Right atrium auricular region (tissue), 2 donors: ENCODE measurements at regions not wholly inside any gene's neighbourhood (a gene's known extent, or its start where the extent isn't known, plus 50 kb on each side); places are given as distances from the start of the nearest gene placed in this dataset.

Experiments used
- DNase-seq: peaks from one replicate; pipeline ENCODE4 v3.0.0-alpha.2; 2019; ENCODE audit warnings: low spot score
- H3K27ac ChIP-seq, 2 donors: fragments of 200-600 bp; sonication (generic); 1 replicate in 1 of 2; 2 replicates in 1 of 2; pipeline ENCODE4 v1.5.1; 2016 to 2019
- H3K27me3 ChIP-seq, 2 donors: fragments of 200-600 bp; sonication (generic); one replicate each; pipeline versions ENCODE4 v1.5.1 to v1.6.0; 2017 to 2019
- H3K36me3 ChIP-seq: fragments of 200-600 bp; sonication (generic); one replicate; pipeline ENCODE4 v1.5.1; 2016
- H3K4me1 ChIP-seq, 2 donors: fragments of 200-600 bp; sonication (generic); one replicate each; pipeline versions ENCODE4 v1.5.1 to v1.6.0; 2017 to 2019
- H3K4me3 ChIP-seq, 2 donors: fragments of 200-600 bp; sonication (generic); 1 replicate in 1 of 2; 2 replicates in 1 of 2; pipeline ENCODE4 v1.5.1; 2017 to 2019; ENCODE audit warnings: mild to moderate bottlenecking in 1 of 2, moderate library complexity in 1 of 2
- H3K9me3 ChIP-seq, 2 donors: fragments of 200-600 bp; sonication (generic); one replicate each; pipeline ENCODE4 v1.5.1; 2019
- CTCF ChIP-seq, 2 donors: fragments of 200-600 bp; sonication (generic); IDR thresholded peaks; one replicate each; pipeline ENCODE4 v1.5.1; 2019; ENCODE audit warnings: antibody characterized with exemption in 2 of 2

GRCh38 chr5:142225141-142225540 lies 99.7 kb downstream of the SPRY4 start:
- Histone ChIP-seq H3K4me3 (no peak overlapping the region), H3K36me3 (no peaks in the 10 kb centered on the region), H3K4me1 (peaks cover 0 to 3% of the 10 kb centered on the region in 2 donors), H3K27ac (no peak overlapping the region), H3K27me3 (no peaks in the 10 kb centered on the region), H3K9me3 (no peaks in the 10 kb centered on the region)
- no peak for DNase-seq
- no peak for TF ChIP-seq CTCF (IDR thresholded peaks at IDR 0.05)

- TF ChIP-seq CTCF (IDR thresholded peaks at IDR 0.05), result no peak
- H3K4me3 ChIP-seq, result no peak overlapping the region
- peaks cover 0 to 3% of the 10 kb centered on the region in 2 donors for H3K4me1 ChIP-seq
- H3K9me3 ChIP-seq, result no peaks in the 10 kb centered on the region
- H3K27me3 ChIP-seq, result no peaks in the 10 kb centered on the region
- no peak for DNase-seq
- no peak overlapping the region for H3K27ac ChIP-seq
- H3K36me3 ChIP-seq, result no peaks in the 10 kb centered on the region
These were observed 101.8 kb downstream of the SPRY4 start for GRCh38 chr5:142222866-142223558.

- no peak for DNase-seq
- Histone ChIP-seq H3K9me3 (no peaks in the 10 kb centered on the region), H3K27me3 (no peaks in the 10 kb centered on the region), H3K36me3 (no peaks in the 10 kb centered on the region), H3K27ac (no peak overlapping the region), H3K4me3 (no peak overlapping the region), H3K4me1 (peaks cover 0 to 3% of the 10 kb centered on the region in 2 donors)
- TF ChIP-seq CTCF (IDR thresholded peaks at IDR 0.05), result no peak
These were observed 102.5 kb downstream of the SPRY4 start for GRCh38 chr5:142222225-142222865.

GRCh38 chr5:142221091-142221860 lies 103.5 kb downstream of the SPRY4 start:
- H3K27me3 ChIP-seq, result no peaks in the 10 kb centered on the region
- H3K4me1 ChIP-seq, result peaks cover 0 to 11% of the 10 kb centered on the region in 2 donors
- no peaks in the 10 kb centered on the region for H3K36me3 ChIP-seq
- no peak overlapping the region for H3K27ac ChIP-seq
- no peak overlapping the region for H3K4me3 ChIP-seq
- no peak for DNase-seq
- no peak for TF ChIP-seq CTCF (IDR thresholded peaks at IDR 0.05)
- H3K9me3 ChIP-seq, result no peaks in the 10 kb centered on the region

- H3K36me3 ChIP-seq, result no peaks in the 10 kb centered on the region
- no peak for TF ChIP-seq CTCF (IDR thresholded peaks at IDR 0.05)
- DNase-seq, result no peak
- H3K27me3 ChIP-seq, result no peaks in the 10 kb centered on the region
- H3K27ac ChIP-seq, result no peak overlapping the region
- no peaks in the 10 kb centered on the region for H3K9me3 ChIP-seq
- H3K4me1 ChIP-seq, result peaks cover 0 to 16% of the 10 kb centered on the region in 2 donors
- H3K4me3 ChIP-seq, result no peak overlapping the region
These were observed 105.7 kb downstream of the SPRY4 start for GRCh38 chr5:142219146-142219545.
